ENCODE measurements at regions not wholly inside any gene's neighbourhood (a gene's known extent, or its start where the extent isn't known, plus 50 kb on each side); places are given as distances from the start of the nearest gene placed in this dataset.

DNA sequence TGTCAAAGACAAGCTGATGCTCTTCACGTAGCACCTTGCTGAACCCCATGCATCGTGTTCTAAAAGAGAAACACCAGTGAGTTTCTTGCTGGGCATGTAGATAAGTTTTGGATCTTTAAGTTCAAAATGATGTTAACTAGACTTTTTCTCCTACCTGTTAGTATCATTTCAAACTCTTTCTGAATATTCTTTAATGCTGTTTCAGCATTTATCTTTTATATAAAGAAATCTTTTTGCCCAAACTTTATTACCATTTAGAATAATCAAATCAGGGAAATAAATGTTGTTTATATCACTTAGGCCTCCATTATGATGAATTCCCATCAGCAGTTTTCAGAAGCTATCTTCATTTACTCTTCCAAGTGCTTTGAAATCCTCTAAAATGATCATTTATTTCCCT is 542.8 kb downstream of the CDH10 start:
- no peak for TF ChIP-seq RBFOX2 (IDR thresholded peaks at IDR 0.05; ENCODE audit: low read depth, low read length)
- TF ChIP-seq FOXA3 (CRISPR knock-in tag; IDR thresholded peaks at IDR 0.05) = no peak
- no peak for TF ChIP-seq KLF9 (CRISPR knock-in tag; IDR thresholded peaks at IDR 0.05; ENCODE audit: low read depth)
- TF ChIP-seq, protein P1, sequence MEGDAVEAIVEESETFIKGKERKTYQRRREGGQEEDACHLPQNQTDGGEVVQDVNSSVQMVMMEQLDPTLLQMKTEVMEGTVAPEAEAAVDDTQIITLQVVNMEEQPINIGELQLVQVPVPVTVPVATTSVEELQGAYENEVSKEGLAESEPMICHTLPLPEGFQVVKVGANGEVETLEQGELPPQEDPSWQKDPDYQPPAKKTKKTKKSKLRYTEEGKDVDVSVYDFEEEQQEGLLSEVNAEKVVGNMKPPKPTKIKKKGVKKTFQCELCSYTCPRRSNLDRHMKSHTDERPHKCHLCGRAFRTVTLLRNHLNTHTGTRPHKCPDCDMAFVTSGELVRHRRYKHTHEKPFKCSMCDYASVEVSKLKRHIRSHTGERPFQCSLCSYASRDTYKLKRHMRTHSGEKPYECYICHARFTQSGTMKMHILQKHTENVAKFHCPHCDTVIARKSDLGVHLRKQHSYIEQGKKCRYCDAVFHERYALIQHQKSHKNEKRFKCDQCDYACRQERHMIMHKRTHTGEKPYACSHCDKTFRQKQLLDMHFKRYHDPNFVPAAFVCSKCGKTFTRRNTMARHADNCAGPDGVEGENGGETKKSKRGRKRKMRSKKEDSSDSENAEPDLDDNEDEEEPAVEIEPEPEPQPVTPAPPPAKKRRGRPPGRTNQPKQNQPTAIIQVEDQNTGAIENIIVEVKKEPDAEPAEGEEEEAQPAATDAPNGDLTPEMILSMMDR (CRISPR knock-in tag; IDR thresholded peaks at IDR 0.05) = no peak
- TF ChIP-seq CHCHD3 (CRISPR knock-in tag; IDR thresholded peaks at IDR 0.05) = no peak
- TF ChIP-seq POLR2A (IDR thresholded peaks at IDR 0.05; ENCODE audit: insufficient read depth in 1 of 2, low read depth in 2 of 2, low read length in 2 of 2) = no peak
- TF ChIP-seq JUND (CRISPR knock-in tag; IDR thresholded peaks at IDR 0.05) = no peak
- no peak for TF ChIP-seq JUNB (CRISPR knock-in tag; IDR thresholded peaks at IDR 0.05; ENCODE audit: borderline replicate concordance)

All from HepG2 (cell line).